Activated CD4-positive, alpha-beta T cell treated with anti-CD3 and anti-CD28 coated beads, Interleukin-2, amount 50 U/mL, for 16 hours (primary cell): ENCODE measurements at regions not wholly inside any gene's neighbourhood (a gene's known extent, or its start where the extent isn't known, plus 50 kb on each side); places are given as distances from the start of the nearest gene placed in this dataset.
"Not testable (repeated sequence)": the region's sequence is repeated elsewhere in the genome, so short reads cannot be mapped to it uniquely, and the experiment has no call there.

ENCODE experiments used
- DNase-seq: peaks from one replicate; pipeline ENCODE4 v3.0.0-alpha.2; 2020

GRCh38 chr1:206362994-206363393 is 107.3 kb upstream of the IKBKE start:
- not testable (repeated sequence) for DNase-seq

DNA sequence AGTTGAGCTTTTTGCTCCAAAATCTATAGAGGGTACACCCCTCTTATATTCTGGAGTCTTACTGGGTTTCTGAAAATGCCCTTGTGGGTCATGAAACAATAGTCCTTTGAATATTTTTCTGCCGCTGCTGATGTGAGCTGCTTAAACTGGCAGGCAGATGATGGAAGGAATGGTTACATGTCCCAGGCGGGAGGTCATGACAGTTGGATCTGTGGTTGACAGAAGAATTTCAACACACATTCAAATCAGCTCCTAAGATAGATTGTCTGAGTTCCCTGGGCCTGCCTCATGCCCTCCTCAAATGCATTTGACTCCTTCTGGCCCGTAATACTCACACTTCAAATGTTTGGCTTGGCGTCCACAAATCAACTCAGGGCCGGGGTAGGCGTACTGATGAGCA is 105.0 kb upstream of the IKBKE start:
- DNase-seq, result not testable (repeated sequence)

DNA sequence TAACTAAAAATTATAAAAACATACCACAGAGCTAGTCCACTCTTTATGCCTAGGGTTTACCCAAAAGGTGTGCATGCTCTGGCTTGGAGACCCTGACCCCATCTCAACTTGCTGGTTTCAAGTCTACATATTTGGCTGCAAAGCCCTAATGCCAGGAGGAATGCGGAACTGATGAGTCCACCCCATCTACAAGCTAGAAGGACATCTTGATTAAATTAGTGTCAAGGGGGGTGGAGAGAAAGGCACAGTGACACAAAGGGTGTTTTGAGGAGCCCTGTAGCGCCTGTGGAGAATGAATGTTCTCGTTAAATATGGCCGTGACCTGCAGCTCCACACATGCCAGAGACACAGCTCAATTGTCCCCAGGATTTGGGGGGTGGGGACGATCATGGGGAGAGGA is 104.1 kb upstream of the IKBKE start:
- DNase-seq, result not testable (repeated sequence)

- not testable (repeated sequence) for DNase-seq
Observed at GRCh38 chr1:206366772-206367171, 103.5 kb upstream of the IKBKE start.

DNA sequence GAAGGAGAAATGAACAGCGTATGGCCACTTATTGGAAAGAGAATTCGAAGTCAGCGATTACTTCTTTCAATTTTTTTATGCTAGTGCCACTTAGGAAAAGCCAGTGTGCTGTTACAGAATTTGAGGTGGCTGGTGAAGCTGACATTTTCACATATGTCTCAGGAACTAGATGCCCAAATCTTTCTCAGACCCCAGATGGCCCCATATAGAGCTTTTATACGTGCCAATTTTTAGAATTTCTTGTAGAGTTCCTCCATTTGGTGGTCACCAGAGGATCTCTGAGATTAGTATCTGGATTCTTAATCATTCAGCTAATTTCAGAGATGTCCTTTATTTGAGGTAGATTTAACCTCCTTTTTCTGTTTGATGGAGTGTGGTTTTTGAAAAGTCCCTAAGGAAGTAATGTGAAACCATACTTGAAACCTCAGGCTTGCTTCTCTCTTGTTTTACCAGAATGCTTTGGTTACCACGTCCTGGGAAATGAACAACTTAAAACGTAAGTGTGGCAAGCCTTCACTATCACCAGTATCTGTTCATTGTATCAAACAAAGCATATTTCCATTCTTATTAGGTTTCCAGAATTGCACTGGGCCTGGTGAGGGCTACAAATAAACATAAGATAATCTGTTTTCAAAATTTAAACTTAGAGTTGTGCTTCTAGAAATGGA is 102.2 kb upstream of the IKBKE start:
- DNase-seq, result not testable (repeated sequence)

- DNase-seq, result not testable (repeated sequence)
Observed at GRCh38 chr1:206374725-206375124, 95.6 kb upstream of the IKBKE start.

DNA sequence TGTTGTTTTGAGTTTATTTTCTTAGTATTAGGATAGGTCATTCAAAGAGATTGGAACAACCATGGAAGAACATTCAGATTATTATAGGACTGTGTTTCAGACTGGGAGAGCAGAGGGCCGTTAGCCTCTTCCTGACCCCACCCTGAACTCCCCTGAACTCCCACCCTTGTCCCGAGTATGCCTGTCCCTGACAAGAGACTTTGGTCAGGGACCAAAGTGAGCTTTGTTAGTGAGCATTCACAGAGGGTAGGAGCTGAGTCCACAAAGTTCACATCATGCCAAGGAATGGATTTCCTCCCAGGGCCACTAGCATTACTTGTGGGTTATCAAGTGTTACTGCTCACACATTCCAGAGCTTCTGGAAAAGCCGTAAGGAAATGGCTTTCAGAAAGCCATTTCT is 94.7 kb upstream of the IKBKE start:
- not testable (repeated sequence) for DNase-seq

DNA sequence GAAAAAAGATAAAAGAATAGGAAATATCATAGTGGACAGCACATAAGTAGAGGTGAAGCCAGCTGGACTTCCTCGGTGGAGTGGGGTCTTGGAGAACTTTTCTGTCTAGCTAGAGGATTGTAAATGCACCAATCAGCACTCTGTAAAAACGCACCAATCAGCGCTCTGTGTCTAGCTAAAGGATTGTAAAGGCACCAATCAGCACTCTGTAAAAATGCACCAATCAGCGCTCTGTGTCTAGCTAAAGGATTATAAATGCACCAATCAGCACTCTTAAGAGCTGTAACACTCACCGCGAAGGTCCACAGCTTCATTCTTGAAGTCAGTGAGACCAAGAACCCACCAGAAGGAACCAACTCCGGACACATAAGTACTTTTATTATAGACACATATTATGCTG is 91.8 kb upstream of the IKBKE start:
- DNase-seq, result not testable (repeated sequence)

DNA sequence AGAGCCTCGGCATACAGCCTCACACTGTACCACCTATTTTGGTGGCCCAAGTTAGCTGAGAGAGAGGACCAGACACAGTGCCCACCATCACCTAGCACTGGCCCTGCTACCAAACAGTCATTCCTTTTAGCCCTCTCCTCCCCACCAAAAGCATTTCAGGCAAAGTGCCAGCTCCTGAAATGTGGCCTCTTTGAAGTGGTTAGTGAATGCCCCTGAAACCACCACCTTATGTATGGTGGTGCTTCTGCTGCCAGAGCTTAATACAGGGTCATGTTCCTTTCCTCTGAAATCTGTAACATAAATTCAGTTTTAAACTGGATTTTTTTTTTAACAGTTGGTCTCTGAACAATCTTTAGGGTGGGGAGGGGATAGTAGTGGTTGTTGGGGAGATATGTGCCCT is 91.0 kb upstream of the IKBKE start:
- DNase-seq, result not testable (repeated sequence)

DNA sequence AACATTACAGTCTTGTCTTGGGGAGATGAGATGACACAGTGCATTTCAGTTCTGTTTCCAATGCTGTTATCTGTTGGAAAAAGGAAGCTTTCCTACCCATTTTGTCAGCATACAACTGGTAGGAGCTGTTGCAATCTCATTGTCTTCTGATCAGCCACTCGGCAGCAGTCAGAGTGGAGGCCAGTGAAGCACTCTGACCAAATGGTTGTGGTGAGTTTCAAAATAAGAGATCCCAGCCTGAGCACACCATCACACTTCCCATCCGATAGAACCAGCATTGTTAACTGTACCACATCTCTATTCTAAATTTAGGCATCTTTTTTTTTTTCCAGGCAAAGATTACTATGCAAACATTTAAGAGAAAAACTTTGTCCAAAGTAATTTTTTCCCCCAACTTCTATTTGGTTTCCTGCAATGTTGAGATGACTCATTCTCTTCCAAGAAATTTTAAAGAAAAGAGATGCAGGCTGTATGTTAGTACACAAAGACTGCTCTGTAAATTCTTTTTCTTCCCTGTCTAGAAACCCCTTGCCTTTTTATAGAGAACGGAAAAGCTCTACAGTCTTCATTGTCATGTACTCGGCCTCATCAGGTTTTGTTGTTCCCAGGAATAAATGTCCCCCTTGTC is 90.0 kb upstream of the IKBKE start:
- peak; percentile 33 for DNase-seq

GRCh38 chr1:206380791-206381610 is 89.3 kb upstream of the IKBKE start:
- peak; percentile 40 for DNase-seq

- DNase-seq, result peak; percentile 78
Observed at GRCh38 chr1:206384029-206384807, 86.1 kb upstream of the IKBKE start.

GRCh38 chr1:206384891-206385290 is 85.4 kb upstream of the IKBKE start:
- not testable (repeated sequence) for DNase-seq

DNA sequence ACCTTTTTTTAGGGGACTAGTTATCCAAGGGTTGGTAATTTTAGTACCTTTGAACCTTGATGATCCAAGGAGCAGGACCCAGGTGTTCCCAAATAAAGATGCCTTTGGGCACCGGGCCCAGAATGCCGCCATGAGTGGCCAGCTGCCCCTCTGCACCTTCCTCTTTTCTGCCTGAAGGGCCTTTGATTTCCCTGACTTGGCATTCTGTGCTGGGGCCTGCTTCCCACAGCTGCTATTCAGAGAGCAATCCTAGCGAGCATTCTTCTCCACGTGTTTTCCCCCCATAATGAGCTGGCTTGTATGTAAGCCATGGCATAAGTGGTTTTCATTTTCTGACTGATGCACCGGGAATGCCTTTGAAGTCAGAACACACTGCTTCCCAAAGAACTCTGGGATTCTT is 82.6 kb upstream of the IKBKE start:
- not testable (repeated sequence) for DNase-seq

DNA sequence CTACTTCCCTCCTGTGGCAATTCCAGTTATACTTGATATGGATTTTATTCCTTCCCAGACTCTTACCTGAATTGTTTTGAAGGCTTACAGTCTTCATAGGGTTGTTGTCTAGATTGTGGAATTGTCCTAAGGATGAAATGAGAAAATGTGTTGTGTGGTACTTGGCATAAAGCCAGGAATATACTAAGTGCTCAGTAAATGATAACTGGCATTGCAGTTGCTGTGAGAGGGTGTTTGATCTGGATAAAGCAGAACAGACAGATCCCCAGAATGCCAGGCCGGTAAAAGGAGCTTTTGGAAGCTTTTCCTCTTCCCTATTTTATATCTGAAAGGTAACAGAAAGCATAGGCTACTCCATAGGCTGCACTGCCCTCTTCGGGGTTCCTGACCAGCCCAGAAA is 78.4 kb upstream of the IKBKE start:
- not testable (repeated sequence) for DNase-seq

- DNase-seq, result not testable (repeated sequence)
Observed at GRCh38 chr1:206397501-206397900, 72.8 kb upstream of the IKBKE start.

DNA sequence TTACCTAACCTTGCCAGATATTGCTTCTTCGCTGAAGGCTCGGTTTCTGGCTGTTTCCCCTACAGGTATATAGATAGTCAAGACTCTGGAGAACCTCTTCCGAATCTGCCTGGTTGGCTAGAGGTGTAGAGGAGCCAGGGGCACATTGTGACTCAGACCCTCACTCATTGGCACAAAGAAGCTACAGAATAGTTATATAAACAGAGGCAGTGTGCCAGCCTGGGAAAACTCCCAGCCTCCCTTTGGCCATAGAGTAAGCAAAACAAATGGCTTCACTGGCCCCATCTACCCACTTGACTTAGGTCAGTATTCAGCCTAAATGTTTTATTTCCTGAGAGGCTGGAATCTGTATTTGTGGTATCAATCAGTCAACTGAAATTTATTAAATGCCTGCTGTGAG is 72.0 kb upstream of the IKBKE start:
- not testable (repeated sequence) for DNase-seq

- not testable (repeated sequence) for DNase-seq
Observed at GRCh38 chr1:206403612-206404307, 66.5 kb upstream of the IKBKE start.

GRCh38 chr1:206404309-206405027 is 65.8 kb upstream of the IKBKE start:
- DNase-seq, result not testable (repeated sequence)

- not testable (repeated sequence) for DNase-seq
Observed at GRCh38 chr1:206405282-206405681, 65.0 kb upstream of the IKBKE start.
